ENCODE measurements at regions not wholly inside any gene's neighbourhood (a gene's known extent, or its start where the extent isn't known, plus 50 kb on each side); places are given as distances from the start of the nearest gene placed in this dataset.

DNA sequence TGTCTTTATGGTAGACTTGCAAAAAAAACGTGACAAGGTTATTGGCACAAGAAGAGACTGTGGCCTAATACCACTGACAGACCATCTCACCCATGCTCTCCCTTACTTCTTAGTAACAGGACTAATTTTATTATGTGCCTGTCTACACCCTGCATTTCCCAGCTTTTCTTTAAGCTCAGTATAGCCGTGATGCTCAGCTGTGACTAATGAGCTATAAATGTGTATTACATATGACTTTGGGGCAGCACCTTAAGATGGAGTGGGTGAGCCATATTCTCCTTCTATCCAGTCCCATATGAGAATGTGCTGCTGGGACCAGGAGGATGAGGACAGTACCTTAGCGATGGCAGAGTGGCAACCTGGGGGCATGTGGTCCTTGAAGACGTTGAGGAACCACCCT lies 293.5 kb downstream of the RNF144A start:
- no peak for DNase-seq
- ATAC-seq = no peak

DNA sequence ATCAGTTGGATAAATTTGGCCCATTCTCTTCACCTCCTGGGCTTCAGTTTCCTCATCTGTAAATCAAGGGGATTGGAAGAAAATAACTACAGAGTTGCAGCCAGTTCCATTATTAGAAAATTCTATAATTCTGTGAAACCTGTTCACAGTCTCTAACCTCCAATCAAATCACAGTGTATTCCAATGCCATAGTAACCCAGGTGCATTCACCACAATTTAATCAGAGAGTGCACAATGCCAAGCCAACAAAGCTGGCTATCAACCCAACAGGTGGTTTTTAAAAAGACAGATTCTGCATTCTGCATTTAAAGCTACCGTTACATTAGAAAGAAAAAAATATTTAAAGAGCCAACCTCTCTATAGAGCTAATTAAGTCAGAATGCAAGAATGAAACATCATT lies 308.6 kb downstream of the RNF144A start:
- ATAC-seq = no peak
- DNase-seq = no peak

DNA sequence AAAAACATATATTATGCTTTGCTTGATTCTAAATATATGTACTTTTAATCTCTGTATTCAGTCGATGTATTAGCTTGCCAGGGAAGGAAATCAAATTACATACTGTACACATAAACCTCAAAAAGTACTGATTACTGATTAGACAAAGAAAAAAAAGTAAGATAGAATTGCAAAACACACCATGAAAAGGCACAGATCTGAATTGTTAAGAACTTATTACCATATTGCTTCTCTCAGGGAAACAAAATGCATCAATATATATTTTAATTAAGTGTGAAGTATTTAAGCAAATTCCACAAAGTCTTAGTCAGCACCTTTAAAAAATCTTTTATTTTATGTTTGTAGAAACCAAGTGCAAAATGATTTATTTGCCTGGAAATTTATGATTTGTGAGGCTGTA lies 309.3 kb downstream of the RNF144A start:
- ATAC-seq (no peak), DNase-seq (no peak)

DNA sequence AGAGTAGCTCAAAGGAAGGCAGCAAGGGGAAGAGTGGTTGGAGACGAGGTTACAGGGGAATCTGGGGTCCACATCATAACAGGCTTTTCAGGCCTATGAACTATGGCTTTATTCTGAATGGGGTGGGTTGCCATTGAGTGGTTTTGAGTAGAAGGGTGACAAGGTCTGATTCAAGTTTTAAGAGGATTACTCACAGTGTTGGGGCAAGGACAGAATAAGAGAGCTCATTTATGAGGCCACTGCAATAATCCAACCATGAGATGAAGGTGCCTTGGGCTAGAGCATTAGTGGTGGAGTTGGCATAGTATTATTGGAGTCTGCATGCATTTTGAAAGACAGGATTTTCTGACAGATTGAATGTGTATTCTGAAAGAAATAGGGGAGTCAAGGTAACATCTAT lies 315.9 kb downstream of the RNF144A start:
- no peak for ATAC-seq
- DNase-seq = no peak

DNA sequence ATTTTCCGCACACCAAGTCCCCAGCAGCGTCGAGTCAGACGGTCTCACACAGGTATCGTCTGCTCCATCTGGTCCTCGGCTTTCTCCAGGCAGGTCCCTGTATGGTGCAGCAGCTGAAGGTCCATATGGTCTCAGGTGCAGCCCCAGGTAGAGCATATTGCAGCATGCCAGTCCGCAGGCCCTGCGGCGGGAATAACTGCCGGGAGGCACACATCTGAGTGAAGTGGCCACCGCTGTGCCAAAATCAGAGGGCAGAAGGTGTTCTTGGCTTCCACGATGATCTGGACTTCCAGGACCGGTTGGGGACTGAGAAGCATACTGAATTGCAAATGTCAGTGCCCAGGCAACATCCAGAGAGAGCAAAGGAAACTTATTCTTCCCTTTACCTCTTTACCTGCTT lies 320.3 kb downstream of the RNF144A start:
- DNase-seq = no peak
- ATAC-seq = no peak

DNA sequence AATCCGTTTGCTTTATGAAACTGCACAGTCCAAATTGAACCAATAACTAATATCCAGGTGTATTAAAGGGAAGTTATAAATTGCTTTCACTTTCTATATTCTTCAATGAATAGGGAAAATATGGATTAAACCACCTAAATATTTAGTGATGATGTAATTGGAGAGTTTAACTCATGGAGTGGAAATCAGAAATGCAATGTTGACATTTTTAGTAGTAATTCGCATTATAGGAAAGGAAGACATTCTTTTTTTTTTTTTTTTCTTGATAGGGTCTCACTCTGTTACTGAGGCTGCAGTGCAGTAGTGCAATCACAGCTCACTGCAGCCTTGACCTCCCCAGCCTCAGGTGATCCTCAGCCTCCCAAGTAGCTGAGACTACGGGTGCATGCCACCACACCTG lies 321.9 kb downstream of the RNF144A start:
- DNase-seq = no peak
- no peak for ATAC-seq

DNA sequence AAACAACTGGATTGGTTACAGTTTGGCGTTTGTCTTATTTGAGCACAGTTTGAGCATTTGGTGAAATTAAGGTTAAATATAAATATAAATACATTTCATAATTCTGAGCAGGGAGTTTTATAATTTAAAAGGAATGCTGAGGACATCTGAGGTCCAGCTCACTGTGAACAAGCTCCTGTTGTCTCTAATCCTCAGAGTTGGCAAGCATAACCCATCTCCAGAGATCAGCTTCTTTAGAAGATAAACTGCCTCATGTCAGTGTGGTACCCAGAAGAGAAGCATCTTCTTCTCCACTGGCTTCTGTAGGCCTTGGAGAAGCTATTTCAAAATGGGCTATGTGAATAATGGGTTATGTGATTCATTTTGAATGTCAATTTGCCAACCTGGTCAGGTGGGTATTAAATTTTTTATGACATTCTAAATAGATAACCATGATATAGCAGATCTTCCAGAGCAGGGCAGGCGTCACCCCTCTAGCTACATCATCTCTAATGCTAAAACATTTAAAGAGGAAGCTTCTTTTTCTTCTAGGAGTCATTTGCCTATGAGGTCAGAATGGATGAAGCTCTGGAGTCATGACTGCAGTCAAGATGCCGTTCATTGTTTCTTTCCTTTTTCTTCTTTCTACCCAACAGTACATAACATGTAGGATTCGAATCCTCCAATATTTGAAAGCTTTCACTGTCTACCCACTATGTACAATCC lies 324.0 kb downstream of the RNF144A start:
- no peak for ATAC-seq
- no peak for DNase-seq

DNA sequence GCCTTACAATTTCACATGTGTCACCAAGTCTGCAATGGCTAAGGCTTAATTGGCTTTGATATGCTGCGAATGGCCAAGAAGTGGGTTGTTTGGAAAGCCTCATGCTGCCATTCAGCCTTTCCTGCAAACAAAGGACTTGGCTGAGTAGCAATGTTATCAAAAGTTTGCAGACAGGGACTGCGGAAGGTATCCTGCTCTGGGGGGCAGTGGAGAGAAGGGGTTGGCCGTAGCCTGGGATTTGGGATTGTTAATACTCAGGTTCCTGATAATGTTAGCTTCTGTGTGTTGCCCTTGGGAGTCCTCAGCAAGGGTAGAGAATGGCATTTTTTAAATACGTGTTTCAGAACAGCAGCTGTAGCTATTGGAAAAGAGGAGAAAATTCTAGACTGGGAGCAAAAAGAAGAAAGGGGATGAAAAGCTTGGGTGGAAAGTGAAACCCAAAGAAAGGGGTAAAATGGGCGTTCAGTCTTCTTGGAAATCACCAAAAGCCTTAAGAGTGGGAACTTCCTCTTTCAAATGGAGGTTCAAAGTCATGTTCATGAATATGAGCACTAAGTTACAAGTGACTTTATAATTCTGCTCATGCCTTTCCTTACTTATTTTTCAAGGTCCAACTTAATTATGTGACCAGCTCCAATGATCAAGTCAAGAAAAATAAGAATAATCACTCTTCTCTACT lies 325.1 kb downstream of the RNF144A start:
- no peak for DNase-seq

DNA sequence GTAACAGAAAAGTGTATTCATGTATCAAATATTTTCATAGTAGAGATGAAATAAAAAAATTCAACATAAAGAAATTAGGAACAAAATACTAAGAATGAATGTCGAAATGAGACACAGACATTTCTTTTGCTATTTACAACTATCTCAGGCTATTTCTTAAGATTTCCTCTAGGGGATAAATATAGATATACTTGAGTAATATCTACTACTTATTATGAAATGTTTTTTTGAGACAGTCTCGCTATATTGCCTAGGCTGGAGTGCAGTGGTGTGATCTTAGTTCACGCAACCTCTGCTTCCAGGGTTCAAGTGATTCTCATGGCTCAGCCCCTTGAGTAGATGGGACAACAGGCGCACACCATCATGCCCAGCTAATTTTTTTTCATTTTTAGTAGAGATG lies 326.1 kb downstream of the RNF144A start:
- DNase-seq (no peak), ATAC-seq (no peak)

More for the DNA sequence above, 325.1 kb downstream of the RNF144A start:
- ATAC-seq = no peak

DNA sequence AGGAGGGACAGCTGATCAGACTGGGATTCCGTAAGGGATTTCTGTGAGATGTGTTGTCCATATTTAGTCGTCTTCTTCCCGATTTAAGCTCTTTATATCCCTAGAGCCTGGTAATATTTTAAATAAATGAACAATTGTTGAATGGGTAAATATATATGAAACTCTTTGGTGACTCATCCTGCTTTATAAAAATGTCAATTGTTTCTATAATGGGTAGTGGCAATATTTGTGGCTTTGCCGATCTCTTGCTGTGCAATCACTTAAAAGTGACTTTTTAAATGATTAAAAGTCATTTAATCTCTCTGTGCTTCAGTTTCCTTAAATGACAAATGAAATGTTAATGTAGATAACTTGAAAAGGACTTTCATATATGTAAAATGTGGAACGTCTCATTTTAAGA lies 339.2 kb downstream of the RNF144A start:
- no peak for ATAC-seq
- DNase-seq = no peak

DNA sequence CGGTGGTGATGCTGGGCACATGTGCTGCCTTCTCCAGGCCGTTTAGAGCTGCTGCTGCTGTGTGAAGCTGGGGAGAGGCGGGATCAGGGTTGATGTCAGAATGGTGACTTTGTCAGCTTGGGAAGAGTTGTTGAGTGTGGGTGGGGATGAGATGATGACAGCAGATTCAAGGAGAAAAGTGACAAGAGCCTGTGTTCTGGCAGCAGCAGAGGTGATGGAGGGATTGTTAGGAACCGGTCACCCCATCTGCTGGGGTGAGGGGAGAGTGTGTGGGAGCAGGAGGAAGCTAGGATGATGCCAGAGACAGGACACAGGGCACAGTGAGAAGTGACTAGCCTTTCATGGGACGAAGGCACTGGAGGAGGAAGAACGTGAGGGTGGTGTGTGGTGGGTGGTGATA lies 345.5 kb downstream of the RNF144A start:
- ATAC-seq (no peak), DNase-seq (no peak)

DNA sequence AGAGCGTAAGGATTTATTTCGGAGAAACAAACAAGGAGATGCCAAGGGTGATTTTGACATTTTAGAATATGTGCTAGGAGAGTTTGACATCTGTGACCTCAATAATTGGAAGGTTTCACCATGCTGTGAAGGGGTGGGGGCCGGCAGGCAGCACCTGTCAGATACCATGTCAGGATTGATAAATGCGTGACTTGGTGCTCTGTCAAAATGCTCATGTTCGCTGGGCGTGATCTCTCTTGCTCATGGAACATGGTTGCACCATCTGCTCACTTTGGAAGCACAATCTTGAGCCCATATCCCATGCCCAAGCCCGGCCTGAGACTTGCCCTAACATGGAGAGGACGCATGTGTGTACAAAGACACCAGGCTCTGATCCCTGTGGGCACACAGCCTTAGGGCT lies 347.6 kb downstream of the RNF144A start:
- no peak for DNase-seq
- no peak for ATAC-seq

DNA sequence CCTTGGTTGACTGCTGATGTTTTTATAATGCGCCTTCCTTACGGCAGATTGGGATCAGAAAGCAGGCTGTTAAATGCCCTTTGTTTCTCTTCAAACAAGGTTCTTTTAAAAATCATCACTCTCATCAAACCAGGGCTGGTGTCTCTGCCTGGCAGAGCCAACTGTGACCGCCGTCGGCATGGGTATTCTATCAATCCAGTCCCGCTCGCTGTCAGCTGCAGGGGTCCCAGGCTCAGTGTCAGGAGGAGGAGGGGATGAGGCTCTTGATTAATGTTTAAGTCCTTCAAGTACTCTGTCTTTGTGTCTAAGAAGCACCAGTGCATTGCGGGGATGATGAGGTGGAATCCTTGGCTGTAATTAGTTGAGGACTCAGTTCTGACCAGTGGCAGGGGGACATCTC lies 348.1 kb downstream of the RNF144A start:
- no peak for ATAC-seq
- DNase-seq = no peak

DNA sequence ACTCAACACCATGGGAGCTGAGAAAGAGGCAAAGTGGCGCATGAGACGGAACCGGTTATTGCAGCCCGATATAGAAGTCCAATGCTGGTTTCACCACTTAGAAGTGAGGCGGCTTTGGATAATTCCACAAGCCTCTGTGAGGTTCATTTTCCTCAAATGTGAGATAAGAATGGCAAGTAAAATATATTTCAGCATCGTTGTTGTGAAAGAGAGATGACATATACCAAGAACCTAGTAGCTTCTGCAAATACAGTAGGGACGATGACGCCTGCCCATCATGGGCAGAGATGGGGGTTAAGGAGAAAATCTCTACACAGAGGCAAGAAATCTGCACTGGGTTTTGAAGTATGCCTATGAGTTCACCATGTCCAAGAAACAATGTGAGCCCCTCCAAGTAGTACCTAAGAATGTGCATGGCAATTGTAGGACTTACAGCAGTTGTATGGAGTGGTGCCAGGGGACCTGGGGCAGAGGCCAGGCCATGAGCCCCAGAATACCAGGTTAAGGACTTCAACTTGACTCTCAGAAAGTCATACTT lies 352.0 kb downstream of the RNF144A start:
- DNase-seq (no peak), ATAC-seq (no peak)

DNA sequence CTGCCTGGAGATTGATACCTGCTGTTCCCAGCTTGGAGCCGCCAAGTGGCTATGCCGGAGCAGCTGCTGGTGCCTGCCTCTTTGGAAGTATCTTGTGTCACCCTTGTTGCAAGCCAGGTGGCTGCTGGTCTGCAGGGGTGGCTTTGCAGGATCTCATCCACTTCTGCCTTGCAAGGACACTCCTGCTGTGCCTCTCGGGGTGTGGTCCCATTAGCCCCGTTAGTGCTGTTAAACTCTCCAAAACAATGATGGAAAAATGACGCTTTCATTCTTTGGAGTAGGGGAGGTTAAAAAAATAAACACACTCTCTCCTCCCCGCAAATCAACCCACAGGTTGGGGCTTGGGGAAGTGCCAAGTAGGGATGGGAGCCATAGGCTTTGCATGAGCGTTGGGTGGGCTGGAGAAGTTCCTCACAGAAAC lies 352.8 kb downstream of the RNF144A start:
- DNase-seq (no peak), ATAC-seq (no peak)

DNA sequence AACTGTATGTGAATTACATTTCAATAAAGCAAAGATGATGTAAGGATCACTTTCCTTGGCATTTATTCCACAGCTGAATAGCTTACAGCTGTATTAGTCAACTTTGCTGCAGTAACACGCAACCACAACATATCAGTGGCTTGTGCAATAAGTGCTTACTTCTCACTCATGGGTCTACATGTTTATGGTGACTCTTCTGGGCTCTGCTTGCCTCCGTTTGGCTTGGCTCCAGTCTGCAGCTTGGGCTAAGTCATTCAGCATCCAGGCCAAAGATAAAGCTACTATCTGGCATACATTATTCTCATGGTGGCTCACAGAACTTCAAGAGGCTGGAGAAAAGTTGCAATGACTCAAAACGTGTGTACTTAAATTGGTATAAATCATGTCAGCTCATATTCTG lies 355.0 kb downstream of the RNF144A start:
- no peak for DNase-seq
- no peak for ATAC-seq

DNA sequence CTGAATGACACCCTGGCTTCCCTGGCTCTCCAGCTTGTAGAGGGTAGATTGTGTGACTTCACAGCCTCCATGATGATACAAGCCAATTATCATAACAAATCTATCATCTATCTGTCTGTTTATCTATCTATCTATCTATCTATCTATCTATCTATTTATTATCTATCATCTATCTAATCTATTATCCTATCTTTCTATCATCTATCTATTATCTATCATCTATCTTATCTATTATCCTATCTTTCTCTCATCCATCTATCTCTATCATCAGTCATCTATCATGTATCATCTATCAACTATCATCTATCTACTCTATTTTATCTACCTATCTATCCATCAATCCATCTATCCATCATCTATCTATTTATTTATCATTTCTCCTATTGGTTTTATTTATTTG lies 361.8 kb downstream of the RNF144A start:
- no peak for ATAC-seq
- DNase-seq = no peak

DNA sequence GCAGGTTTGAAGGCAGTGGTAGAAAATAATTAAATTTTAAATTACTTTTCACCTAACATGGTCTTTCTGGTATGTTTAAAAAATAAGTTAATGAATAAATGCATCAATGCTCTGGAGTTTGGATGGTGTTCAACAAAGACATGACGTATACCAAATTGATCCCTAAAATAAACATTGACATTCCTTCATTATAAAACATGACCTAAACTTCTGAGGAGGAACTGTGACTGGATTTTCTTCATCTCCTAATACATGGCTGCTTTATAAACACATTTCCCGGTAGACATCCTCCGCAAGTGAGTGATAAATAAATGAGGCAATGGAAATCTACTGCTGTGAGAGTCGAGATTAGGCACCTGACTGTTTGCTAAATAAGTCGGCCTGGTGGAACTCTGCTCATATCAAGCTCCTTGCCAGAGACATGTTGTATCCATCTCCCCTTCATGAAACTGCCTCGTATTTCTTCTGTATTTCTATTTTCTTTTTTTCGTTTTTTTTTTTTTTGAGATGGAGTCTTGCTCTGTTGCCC lies 362.3 kb downstream of the RNF144A start:
- ATAC-seq (no peak), DNase-seq (no peak)

DNA sequence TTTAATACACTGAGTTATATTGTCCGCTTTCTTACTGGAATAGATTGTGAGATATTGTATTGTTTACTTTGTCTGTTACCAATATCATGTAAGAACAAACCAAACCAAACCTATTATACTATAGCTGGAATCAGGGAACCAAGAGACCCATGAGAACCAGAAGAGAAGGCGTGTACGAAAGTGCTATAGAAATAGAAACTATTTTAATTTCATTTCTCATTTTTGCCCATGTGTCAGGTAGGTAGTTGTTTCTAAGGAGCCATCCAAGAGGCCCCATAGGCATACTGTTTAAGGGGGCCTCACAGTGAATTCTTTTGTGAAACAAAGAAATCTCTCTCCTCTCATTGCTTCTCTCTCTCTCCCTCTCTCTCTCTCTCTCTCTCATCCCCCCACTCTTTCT lies 363.6 kb downstream of the RNF144A start:
- DNase-seq (no peak), ATAC-seq (no peak)

DNA sequence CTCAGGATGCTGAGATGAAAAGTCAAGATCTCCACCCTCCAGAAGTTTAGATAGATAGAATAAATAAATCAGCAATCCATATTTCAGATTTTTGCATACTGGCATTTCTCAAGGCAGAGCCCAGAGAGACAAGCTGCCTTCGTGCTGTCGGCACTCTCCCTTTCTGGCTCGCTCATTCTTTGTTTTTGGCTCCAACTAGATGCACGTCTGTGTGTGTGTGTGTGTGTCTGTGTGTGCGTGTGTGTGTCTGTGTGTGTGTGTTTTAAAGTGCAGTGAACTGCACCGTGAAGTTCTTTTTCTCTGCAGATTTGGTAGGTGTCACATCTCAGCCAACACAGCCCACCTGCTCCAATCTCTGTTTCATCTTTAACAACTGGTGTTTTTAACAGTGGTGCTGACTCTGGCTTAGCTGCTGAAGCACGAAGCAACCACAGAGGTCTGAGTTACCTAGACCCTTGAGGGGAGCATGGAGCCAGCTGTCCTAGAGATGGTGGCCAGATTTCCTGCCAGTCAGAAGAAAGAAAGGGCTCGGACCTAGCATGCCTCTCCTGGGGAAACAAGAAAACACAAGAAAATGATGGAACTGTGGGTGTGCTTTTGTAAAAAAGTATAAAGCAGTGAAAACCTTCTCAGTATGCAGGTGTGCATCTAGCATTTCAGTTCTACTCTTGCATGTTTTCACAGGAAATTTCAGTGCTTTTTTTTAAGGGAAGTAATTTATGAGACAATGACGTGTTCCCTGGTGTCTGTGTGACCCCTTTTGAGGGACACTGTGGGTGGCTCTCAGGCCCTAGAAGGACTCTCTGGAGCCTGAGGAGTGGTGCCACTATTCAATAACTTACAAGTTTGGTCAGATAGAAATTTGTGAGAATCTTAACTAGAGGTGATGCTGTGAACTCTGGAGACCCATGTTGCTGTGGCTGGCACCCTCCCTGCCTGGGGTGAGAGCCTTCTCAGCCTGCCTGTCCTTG lies 364.3 kb downstream of the RNF144A start:
- DNase-seq (no peak), ATAC-seq (no peak)

DNA sequence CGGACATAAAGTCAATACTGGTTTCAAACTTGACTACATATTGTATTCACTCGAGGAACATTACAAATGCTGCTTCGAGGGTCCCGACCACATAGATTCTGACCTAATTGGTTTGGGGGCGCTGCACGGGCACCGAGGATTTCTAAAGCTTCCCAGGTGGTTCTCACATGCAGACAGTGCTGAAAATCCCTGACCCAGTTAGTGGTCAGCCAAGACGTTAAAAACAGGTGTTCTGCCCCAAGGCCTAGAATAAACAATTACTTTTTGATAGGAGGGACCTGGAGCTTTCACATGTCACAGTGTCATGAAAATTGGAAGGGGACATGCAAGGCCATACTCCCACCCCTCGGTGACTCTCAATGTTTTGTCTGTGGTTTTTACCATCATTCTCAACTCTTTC lies 368.9 kb downstream of the RNF144A start:
- no peak for ATAC-seq
- DNase-seq = no peak

DNA sequence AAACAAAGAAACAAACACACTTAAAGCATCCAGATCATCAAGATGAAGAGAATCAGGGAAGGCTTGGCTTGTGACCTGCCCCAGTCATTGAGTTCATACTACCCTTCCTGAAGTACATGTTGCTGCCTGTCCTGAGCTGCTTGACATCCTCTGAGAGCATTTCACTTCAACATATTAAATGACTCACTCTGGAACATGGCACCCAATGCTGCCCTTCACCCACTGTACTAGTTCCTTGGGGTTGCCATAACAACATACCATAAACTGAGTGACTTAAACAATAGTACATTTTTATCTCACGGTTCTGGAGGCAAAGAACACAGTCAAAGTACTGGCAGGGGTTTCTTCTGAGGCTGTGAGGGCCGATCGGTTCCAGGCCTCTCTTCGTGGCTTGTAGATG lies 371.3 kb downstream of the RNF144A start:
- no peak for ATAC-seq
- no peak for DNase-seq

DNA sequence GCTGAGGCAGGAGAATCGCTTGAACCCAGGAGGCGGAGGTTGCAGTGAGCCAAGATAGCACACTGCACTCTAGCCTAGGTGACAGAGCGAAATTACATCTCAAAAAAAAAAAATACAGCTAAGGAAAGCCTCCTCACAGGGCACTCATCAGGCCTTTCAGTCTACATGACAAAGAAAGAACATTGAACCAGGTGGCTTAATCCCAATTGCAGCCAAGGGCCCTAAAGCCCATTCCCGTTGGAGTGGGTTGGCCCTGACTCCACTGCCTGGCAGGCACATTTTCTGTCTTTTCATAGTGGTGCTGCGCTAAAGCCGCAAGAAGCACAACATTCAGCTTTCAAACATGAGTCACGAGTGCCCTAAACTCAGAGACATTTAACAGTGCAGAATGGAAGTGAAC lies 372.5 kb downstream of the RNF144A start:
- DNase-seq (no peak), ATAC-seq (no peak)
